Testis (tissue), 2 donors: ENCODE measurements at regions not wholly inside any gene's neighbourhood (a gene's known extent, or its start where the extent isn't known, plus 50 kb on each side); places are given as distances from the start of the nearest gene placed in this dataset.
A peak's percentile ranks its signal among the peaks of the same experiment; 100 is the strongest.

Source experiments
- DNase-seq: peaks from one replicate; pipeline ENCODE4 v3.0.0-alpha.2; 2019
- H3K27ac ChIP-seq, 2 donors: fragments of 200-600 bp; sonication (generic); one replicate each; pipeline ENCODE4 v1.5.1; 2019
- H3K27me3 ChIP-seq: fragments of 200-600 bp; sonication (generic); one replicate; pipeline ENCODE4 v1.5.1; 2019
- H3K36me3 ChIP-seq: fragments of 200-600 bp; sonication (generic); one replicate; pipeline ENCODE4 v1.5.1; 2017; ENCODE audit warnings: low read depth; ENCODE audit errors: missing control alignments
- H3K4me1 ChIP-seq: fragments of 200-600 bp; sonication (generic); one replicate; pipeline ENCODE4 v1.5.1; 2019
- H3K4me3 ChIP-seq, 2 donors: fragments of 200-600 bp; sonication (generic); one replicate each; pipeline ENCODE4 v1.5.1; 2017 to 2019
- H3K9me3 ChIP-seq: fragments of 200-600 bp; sonication (generic); one replicate; pipeline ENCODE4 v1.5.1; 2017
- CTCF ChIP-seq, 3 experiments: fragments of 450-650 bp in 2 of 3; fragments of 200-600 bp in 1 of 3; sonication (generic) in 1 of 3; IDR thresholded peaks; one replicate each; pipeline ENCODE4 v1.5.1; 2016 to 2019; ENCODE audit warnings: antibody characterized with exemption in 3 of 3, mild to moderate bottlenecking in 2 of 3, moderate library complexity in 1 of 3
- POLR2A ChIP-seq: fragments of 450-650 bp; IDR thresholded peaks from one replicate; pipeline ENCODE4 v1.6.1; 2017; ENCODE audit warnings: antibody characterized with exemption, mild to moderate bottlenecking, moderate library complexity
- WGBS, 2 donors: methylation state at CpG; one replicate each; pipeline ENCODE4 v1.1.5; 2018; 5-methylcytosine and 5-hydroxymethylcytosine counted together
- intact Hi-C: fragments of 100-400 bp; cut with DNase I; formaldehyde crosslinking; loops from one replicate; pipeline ENCODE4 v1.15.1; 2023; ENCODE audit warnings: low total_unique reads

DNA sequence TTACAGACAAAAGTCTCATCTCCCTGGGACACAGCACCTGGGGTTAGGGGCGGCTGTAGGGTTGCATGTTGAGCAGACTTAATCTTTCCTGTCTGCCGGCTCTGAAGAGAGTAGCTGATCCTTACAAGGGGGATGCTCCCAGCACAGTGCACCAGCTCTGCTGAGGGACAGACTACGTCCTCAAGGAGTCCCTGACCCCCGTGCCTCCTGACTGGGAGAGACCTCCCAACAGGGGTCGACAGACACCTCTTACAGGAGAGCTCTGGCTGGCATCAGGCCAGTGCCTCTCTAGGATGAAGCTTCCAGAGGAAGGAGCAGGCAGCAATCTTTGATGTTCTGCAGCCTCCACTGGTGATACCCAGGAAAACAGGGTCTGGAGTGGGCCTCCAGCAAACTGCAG, 506.0 kb upstream of the FMR1 start:
- no peak for DNase-seq
- Histone ChIP-seq H3K4me3 (no peak overlapping the region), H3K27ac (no peak overlapping the region), H3K9me3 (no peaks in the 10 kb centered on the region), H3K27me3 (no peaks in the 10 kb centered on the region), H3K4me1 (no peaks in the 10 kb centered on the region), H3K36me3 (no peaks in the 10 kb centered on the region)
- 65 to 100% methylated on average over 1 to 5 of the region's 5 CpGs for WGBS, 2 donors
- intact Hi-C loops = no loop called here
- TF ChIP-seq CTCF (IDR thresholded peaks at IDR 0.05) (no peak), POLR2A (no peak)

DNA sequence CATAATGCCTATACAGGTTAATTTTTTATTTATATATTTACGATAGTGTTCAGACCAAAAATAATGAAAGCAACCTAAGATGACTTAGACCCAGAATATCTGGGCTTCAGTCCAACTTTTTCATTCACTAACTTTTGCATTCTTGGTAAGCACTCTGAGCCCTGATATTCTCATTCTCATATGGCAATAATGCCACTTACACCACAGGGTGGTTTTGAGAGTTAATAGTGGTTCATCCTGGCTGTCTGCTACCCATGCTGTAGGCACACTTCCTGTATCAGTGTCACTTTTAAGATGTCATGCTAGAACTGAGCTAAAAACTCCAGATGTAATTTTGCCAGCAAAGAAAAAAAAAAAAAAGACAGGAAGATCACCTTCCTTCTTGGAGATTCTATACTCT, 508.7 kb upstream of the FMR1 start:
- no peaks in the 10 kb centered on the region for H3K36me3 ChIP-seq
- H3K27ac ChIP-seq = no peak overlapping the region
- H3K9me3 ChIP-seq = no peaks in the 10 kb centered on the region
- H3K27me3 ChIP-seq = no peaks in the 10 kb centered on the region
- no peaks in the 10 kb centered on the region for H3K4me1 ChIP-seq
- WGBS, 2 donors = 50 to 65% methylated on average over 1 of the region's 1 CpG
- no peak overlapping the region for H3K4me3 ChIP-seq
- no peak for DNase-seq
- intact Hi-C loops = no loop called here
- TF ChIP-seq POLR2A (no peak), CTCF (IDR thresholded peaks at IDR 0.05) (no peak)

- Histone ChIP-seq H3K27ac (no peak overlapping the region), H3K9me3 (no peaks in the 10 kb centered on the region), H3K36me3 (no peaks in the 10 kb centered on the region), H3K4me1 (peaks cover 7% of the 10 kb centered on the region), H3K27me3 (no peaks in the 10 kb centered on the region), H3K4me3 (no peak overlapping the region)
- intact Hi-C loops = no loop called here
- DNase-seq = no peak
- TF ChIP-seq CTCF (IDR thresholded peaks at IDR 0.05) (no peak), POLR2A (no peak)
- WGBS, 2 donors = 77 to 79% methylated on average over 5 of the region's 5 CpGs
These were observed 533.0 kb upstream of the FMR1 start for GRCh38 chrX:147378767-147379166.

DNA sequence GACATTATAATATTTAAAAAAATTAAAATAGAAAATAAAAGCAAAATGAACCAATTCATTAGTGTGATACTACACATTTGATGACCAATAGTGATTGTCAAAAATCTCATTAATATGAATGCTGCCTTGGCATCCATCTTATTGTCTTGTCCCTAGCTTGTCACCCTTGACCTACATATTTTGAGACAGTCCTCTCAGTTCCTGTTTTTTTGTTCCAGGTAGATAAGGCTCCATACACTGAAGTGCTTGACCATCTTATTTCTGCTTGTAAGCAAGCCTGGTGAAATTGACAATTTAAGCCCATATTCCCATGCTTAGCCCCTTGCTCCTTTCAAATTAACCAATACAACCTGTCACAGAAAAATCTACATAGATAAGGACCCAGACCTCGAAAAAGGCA, 534.0 kb upstream of the FMR1 start:
- no peaks in the 10 kb centered on the region for H3K36me3 ChIP-seq
- H3K9me3 ChIP-seq = no peaks in the 10 kb centered on the region
- H3K4me3 ChIP-seq = no peak overlapping the region
- TF ChIP-seq CTCF (IDR thresholded peaks at IDR 0.05) (no peak), POLR2A (no peak)
- peak overlapping the region in 1 of 2 donors; percentile 24 for H3K27ac ChIP-seq
- peaks cover 7% of the 10 kb centered on the region for H3K4me1 ChIP-seq
- WGBS, 2 donors = 80% methylated on average over 1 of the region's 1 CpG; no CpG with 5 or more reads in 1 of the 2 donors
- no peak for DNase-seq
- H3K27me3 ChIP-seq = no peaks in the 10 kb centered on the region
- intact Hi-C loops = no loop called here

GRCh38 chrX:147376601-147377422, 534.9 kb upstream of the FMR1 start:
- no peaks in the 10 kb centered on the region for H3K9me3 ChIP-seq
- intact Hi-C loops = no loop called here
- H3K4me3 ChIP-seq = no peak overlapping the region
- no peaks in the 10 kb centered on the region for H3K27me3 ChIP-seq
- peak overlapping the region; percentile 7 to 24 for H3K27ac ChIP-seq
- no peaks in the 10 kb centered on the region for H3K36me3 ChIP-seq
- TF ChIP-seq POLR2A (no peak), CTCF (IDR thresholded peaks at IDR 0.05) (no peak)
- peaks cover 7% of the 10 kb centered on the region for H3K4me1 ChIP-seq
- WGBS, 2 donors = 44 to 68% methylated on average over 3 to 6 of the region's 9 CpGs
- DNase-seq = peak; percentile 65
